Body of pancreas (tissue), 4 donors: ENCODE measurements at regions not wholly inside any gene's neighbourhood (a gene's known extent, or its start where the extent isn't known, plus 50 kb on each side); places are given as distances from the start of the nearest gene placed in this dataset.
"Not testable (repeated sequence)": the region's sequence is repeated elsewhere in the genome, so short reads cannot be mapped to it uniquely, and the experiment has no call there.

ENCODE experiments used
- ATAC-seq: fragments of 150-250 bp; one replicate; pipeline ENCODE4 v1.9.1; 2016
- DNase-seq, 4 donors: peaks; one replicate each; pipeline ENCODE4 v3.0.0-alpha.2; 2019
- H3K27ac ChIP-seq, 4 donors: fragments of 200-600 bp; sonication (generic); 1 replicate in 3 of 4; 2 replicates in 1 of 4; pipeline versions ENCODE4 v1.5.1 to v1.6.1; 2016 to 2019; ENCODE audit warnings: mild to moderate bottlenecking in 1 of 4, mixed read lengths in 1 of 4, moderate library complexity in 1 of 4
- H3K27me3 ChIP-seq, 2 donors: fragments of 200-600 bp; sonication (generic); one replicate each; pipeline ENCODE4 v1.6.0; 2016; ENCODE audit warnings: mild to moderate bottlenecking in 1 of 2
- H3K36me3 ChIP-seq, 2 donors: fragments of 200-600 bp; sonication (generic); replicated peaks in 1 of 2; 2 replicates each; pipeline ENCODE4 v1.5.1; 2016; ENCODE audit warnings: low read depth in 2 of 2; ENCODE audit not compliant: insufficient read depth in 1 of 2
- H3K4me1 ChIP-seq: fragments of 200-600 bp; sonication (generic); one replicate; pipeline ENCODE4 v1.6.0; 2016
- H3K4me3 ChIP-seq, 2 donors: fragments of 200-600 bp; sonication (generic); 1 replicate in 1 of 2; 2 replicates in 1 of 2; pipeline ENCODE4 v1.5.1; 2016 to 2019
- H3K9me3 ChIP-seq, 3 donors: fragments of 200-600 bp; sonication (generic); 1 replicate in 2 of 3; 2 replicates in 1 of 3; pipeline ENCODE4 v1.5.1; 2016
- POLR2A ChIP-seq, 3 donors: fragments of 450-650 bp; IDR thresholded peaks; one replicate each; pipeline ENCODE4 v1.6.1; 2016; ENCODE audit warnings: antibody characterized with exemption in 3 of 3, mild to moderate bottlenecking in 2 of 3
- WGBS, 2 donors: methylation state at CpG; one replicate each; pipeline ENCODE4 v1.1.5; 2017; 5-methylcytosine and 5-hydroxymethylcytosine counted together
- intact Hi-C: fragments of 100-400 bp; cut with DNase I; formaldehyde crosslinking; loops from one replicate; pipeline ENCODE4 v1.15.1; 2023
- TF ChIP-seq, protein P1 (sequence below), 7 experiments: fragments of 450-650 bp in 4 of 7; fragments of 200-600 bp in 3 of 7; sonication (generic) in 3 of 7; IDR thresholded peaks; one replicate each; pipeline ENCODE4 v1.5.1; 2016 to 2019; ENCODE audit warnings: antibody characterized with exemption in 7 of 7

DNA sequence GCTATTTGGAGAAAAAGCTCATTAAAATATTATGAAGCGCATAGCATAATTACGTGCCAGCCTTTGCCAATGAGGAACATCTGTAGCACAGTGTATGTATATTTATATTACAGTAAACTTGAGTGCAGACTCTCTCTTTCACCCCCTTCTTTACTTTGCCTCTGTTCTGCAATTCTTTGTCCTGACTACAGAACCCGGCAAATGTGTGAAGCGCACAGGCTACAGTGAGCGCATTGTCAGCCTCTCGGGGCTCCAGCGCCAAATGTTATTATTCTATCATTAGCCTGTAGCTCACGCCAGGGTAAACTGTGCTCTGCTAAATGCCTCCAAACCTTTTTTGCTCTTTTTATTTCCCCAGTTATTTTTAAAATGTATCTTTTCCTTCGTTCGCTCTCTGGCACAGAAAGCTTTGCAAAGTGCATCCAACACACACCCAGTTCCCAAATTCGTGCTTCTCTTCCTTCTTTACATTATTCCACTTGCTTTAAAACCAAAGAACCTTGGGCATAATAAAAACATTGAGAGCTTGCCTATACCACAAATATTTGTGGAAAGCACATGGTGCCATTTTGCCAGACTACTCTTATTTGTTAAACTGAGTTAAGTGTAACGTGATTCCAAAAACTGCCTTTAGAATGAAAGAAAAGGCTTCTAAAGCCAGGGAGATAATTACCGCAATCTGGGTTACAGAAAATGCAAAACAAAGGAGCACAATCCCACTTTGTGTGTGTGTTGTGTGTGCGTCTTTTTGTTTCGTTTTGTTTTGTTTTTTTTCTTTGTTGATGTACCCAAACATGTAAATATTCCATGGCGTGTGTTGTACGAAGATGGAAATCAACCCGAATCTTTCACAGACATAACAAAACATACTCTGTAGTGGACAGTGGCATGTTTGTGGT, 164.1 kb upstream of the MPDZ start:
- no peak for TF ChIP-seq POLR2A (IDR thresholded peaks at IDR 0.05)
- TF ChIP-seq, protein P1, sequence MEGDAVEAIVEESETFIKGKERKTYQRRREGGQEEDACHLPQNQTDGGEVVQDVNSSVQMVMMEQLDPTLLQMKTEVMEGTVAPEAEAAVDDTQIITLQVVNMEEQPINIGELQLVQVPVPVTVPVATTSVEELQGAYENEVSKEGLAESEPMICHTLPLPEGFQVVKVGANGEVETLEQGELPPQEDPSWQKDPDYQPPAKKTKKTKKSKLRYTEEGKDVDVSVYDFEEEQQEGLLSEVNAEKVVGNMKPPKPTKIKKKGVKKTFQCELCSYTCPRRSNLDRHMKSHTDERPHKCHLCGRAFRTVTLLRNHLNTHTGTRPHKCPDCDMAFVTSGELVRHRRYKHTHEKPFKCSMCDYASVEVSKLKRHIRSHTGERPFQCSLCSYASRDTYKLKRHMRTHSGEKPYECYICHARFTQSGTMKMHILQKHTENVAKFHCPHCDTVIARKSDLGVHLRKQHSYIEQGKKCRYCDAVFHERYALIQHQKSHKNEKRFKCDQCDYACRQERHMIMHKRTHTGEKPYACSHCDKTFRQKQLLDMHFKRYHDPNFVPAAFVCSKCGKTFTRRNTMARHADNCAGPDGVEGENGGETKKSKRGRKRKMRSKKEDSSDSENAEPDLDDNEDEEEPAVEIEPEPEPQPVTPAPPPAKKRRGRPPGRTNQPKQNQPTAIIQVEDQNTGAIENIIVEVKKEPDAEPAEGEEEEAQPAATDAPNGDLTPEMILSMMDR (IDR thresholded peaks at IDR 0.05): no peak
- intact Hi-C loops: no loop called here
- WGBS, 2 donors: 54 to 61% methylated on average over 18 of the region's 18 CpGs
- no peaks in the 10 kb centered on the region for H3K4me1 ChIP-seq
- ATAC-seq (no peak), DNase-seq (no peak)
- no peak overlapping the region for H3K27ac ChIP-seq
- no peaks in the 10 kb centered on the region for H3K9me3 ChIP-seq
- H3K4me3 ChIP-seq: no peak overlapping the region
- no peaks in the 10 kb centered on the region for H3K27me3 ChIP-seq
- no peaks in the 10 kb centered on the region for H3K36me3 ChIP-seq

DNA sequence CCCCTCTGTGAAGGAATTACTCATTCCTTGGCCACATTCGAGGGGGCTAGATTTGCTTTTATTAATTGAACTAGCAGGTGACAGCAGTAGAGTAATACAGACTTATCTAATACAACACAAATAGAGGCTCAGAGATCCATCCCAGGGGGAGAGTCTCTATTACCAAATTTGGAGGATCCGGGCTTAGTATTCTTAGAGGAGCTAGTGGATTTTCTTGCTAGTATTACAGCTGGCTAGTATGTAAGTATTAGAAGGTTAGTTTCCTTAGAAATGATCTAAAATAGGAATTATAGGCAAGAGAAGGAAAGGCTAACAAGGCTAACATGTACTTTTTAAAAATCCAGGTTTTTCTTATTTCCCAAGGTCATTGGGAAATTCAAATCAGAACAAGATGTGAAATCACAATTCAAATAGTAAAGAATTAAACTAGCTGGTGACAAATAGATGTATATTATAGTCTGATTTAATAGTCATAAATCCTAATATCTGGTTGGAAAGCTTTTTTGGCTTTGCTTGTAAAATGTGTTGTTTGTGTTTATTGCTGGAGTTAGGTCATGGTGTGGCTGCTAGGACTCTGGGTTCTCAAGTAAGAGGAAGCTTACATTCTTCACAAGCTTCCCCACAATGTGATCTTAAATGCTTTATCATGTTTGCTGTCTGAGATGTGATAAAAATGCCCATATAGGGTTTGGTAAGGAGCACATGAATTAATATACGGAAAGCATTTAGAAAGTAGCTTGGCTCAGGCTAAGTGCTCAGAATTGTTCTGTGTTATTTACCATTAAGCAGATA, 160.4 kb upstream of the MPDZ start:
- no peaks in the 10 kb centered on the region for H3K36me3 ChIP-seq
- DNase-seq (no peak), ATAC-seq (no peak)
- intact Hi-C loops: loop anchor here (10.0 kb wide), 1 partner anchor 985 kb away; no protein-coding TSS in a partner anchor
- TF ChIP-seq, protein P1 (IDR thresholded peaks at IDR 0.05): no peak
- TF ChIP-seq POLR2A (IDR thresholded peaks at IDR 0.05): no peak
- WGBS, 2 donors: 79 to 85% methylated on average over 3 of the region's 3 CpGs
- no peak overlapping the region for H3K4me3 ChIP-seq
- H3K4me1 ChIP-seq: no peaks in the 10 kb centered on the region
- H3K27me3 ChIP-seq: no peaks in the 10 kb centered on the region
- no peak overlapping the region for H3K27ac ChIP-seq
- no peaks in the 10 kb centered on the region for H3K9me3 ChIP-seq

DNA sequence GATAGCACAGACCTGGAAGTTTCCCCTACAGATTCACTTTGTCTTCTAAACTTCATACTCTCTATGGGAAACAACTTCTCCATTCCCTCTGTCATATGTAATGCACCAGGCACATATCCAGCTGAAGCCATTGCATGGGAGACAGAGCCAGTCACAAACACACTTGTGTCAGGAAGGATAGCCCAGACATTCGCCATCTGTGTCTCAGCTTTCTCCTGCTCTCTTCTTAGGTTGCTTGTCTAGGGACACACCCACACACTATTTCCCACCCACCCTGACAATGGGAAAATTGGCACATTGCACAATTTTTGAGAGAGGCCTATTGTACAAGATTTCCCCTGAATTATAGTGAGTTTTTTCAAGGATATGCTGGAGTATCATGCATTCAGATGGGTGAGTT, 158.4 kb upstream of the MPDZ start:
- no peaks in the 10 kb centered on the region for H3K27me3 ChIP-seq
- no peak overlapping the region for H3K27ac ChIP-seq
- DNase-seq (no peak), ATAC-seq (no peak)
- intact Hi-C loops: loop anchor here (10.0 kb wide), 1 partner anchor 987 kb away; no protein-coding TSS in a partner anchor
- no peaks in the 10 kb centered on the region for H3K36me3 ChIP-seq
- H3K4me3 ChIP-seq: no peak overlapping the region
- no peaks in the 10 kb centered on the region for H3K4me1 ChIP-seq
- WGBS, 2 donors: 79 to 80% methylated on average over 1 of the region's 1 CpG
- TF ChIP-seq, protein P1 (IDR thresholded peaks at IDR 0.05): no peak
- no peak for TF ChIP-seq POLR2A (IDR thresholded peaks at IDR 0.05)
- no peaks in the 10 kb centered on the region for H3K9me3 ChIP-seq

DNA sequence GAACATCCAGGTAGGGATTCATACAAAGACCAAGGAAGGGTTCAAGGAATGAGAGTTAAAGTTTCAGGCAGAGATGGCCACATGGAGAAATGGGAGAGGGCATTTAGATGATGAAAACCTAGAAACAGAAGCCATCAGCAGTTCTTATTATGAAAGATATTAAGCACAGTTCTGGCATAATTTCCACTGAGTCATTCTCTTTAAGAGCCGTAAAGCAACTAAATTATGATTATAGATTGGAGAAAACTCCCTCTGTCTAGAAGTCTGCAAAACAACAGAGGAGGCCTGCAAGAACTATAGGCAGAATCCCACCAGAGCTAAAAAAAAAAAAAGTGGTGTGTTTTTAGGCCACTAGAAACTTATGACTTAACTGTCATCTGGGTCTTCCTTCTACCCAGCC, 157.1 kb upstream of the MPDZ start:
- no peak overlapping the region for H3K4me3 ChIP-seq
- TF ChIP-seq, protein P1 (IDR thresholded peaks at IDR 0.05): no peak
- TF ChIP-seq POLR2A (IDR thresholded peaks at IDR 0.05): no peak

DNA sequence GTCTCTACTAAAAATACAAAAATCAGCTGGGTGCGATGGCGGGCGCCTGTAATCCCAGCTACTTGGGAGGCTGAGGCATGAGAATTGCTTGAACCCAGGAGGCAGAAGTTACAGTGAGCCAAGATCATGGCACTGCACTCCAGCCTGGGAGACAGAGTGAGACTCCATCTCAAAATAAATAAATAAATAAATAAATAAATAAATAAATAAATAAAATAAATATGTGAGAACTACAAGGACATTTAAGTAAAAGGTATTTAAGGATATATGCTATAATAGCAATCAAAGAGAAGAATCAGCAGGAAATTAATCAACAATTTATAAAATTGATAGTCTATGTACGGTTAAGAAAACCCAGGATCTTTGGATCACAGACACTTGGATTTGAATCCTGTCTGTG, 154.0 kb upstream of the MPDZ start:
- 87 to 92% methylated on average over 4 of the region's 4 CpGs for WGBS, 2 donors

More for the DNA sequence above, 157.1 kb upstream of the MPDZ start:
- H3K27me3 ChIP-seq: no peaks in the 10 kb centered on the region
- no peaks in the 10 kb centered on the region for H3K4me1 ChIP-seq
- 89 to 90% methylated on average over 1 of the region's 1 CpG for WGBS, 2 donors
- DNase-seq: no peak
- ATAC-seq: no peak
- no peaks in the 10 kb centered on the region for H3K9me3 ChIP-seq
- no peak overlapping the region for H3K27ac ChIP-seq
- H3K36me3 ChIP-seq: no peaks in the 10 kb centered on the region
- intact Hi-C loops: loop anchor here (10.0 kb wide), 1 partner anchor 988 kb away; no protein-coding TSS in a partner anchor

More for the DNA sequence above, 154.0 kb upstream of the MPDZ start:
- not testable (repeated sequence) for H3K9me3 ChIP-seq, H3K4me1 ChIP-seq, H3K27ac ChIP-seq, DNase-seq, H3K27me3 ChIP-seq, H3K36me3 ChIP-seq, ATAC-seq, H3K4me3 ChIP-seq
- intact Hi-C loops: loop anchor here (10.0 kb wide), 1 partner anchor 991 kb away; no protein-coding TSS in a partner anchor
